ENCODE measurements at regions not wholly inside any gene's neighbourhood (a gene's known extent, or its start where the extent isn't known, plus 50 kb on each side); places are given as distances from the start of the nearest gene placed in this dataset.
"Not testable (repeated sequence)": the region's sequence is repeated elsewhere in the genome, so short reads cannot be mapped to it uniquely, and the experiment has no call there.

DNA sequence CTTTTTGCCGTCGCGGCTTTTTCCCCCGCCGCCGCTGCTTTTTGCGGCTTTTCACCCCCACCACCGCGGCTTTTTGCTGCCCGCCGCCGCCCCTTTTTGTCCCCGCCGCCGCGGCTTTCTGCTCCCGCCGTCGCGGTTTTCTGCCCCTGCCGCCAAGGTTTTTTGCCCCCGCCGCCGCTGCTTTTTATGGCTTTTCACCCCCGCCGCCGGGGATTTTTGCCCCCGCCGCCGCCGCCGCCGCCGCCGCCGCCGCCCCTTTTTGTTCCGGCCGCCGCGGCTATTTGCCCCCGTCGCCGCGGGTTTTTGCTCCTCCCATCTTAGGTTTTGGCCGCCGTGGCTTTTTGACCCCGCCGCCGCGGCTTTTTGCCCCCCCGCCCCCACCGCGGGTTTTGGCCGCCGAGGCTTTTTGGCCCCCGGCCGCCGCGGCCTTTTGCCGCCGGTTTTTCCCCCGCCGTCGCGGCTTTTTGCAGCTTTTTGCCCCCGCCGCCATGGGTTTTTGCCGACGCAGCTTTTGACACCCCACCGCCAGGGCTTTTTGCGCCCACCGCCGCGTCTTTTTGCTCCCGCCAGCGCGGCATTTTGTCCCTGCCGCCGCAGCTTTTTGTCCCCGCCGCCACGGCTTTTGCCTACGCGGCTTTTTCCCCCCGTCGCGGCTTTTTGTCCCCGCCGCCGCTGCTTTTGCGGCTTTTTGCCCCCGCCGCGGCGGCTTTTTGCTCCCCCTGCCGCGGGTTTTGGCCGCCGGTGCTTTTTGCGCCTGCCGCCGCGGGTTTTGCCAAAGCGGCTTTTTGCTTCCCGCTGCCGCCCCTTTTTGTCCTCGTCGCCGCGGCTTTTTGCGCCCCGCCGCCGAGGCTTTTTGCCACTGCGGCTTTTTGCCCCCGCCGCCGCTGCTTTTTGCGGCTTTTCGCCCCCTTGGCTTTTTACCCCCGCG is 519.4 kb upstream of the WSB1 start:
- H3K4me3 ChIP-seq (ENCODE audit: low read depth, low read length), result no peak overlapping the region
- no peak for DNase-seq (ENCODE audit: low read depth)
- TF ChIP-seq, protein P1, sequence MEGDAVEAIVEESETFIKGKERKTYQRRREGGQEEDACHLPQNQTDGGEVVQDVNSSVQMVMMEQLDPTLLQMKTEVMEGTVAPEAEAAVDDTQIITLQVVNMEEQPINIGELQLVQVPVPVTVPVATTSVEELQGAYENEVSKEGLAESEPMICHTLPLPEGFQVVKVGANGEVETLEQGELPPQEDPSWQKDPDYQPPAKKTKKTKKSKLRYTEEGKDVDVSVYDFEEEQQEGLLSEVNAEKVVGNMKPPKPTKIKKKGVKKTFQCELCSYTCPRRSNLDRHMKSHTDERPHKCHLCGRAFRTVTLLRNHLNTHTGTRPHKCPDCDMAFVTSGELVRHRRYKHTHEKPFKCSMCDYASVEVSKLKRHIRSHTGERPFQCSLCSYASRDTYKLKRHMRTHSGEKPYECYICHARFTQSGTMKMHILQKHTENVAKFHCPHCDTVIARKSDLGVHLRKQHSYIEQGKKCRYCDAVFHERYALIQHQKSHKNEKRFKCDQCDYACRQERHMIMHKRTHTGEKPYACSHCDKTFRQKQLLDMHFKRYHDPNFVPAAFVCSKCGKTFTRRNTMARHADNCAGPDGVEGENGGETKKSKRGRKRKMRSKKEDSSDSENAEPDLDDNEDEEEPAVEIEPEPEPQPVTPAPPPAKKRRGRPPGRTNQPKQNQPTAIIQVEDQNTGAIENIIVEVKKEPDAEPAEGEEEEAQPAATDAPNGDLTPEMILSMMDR (IDR thresholded peaks at IDR 0.05; ENCODE audit: low read depth, low read length), result no peak
- TF ChIP-seq, protein P2, sequence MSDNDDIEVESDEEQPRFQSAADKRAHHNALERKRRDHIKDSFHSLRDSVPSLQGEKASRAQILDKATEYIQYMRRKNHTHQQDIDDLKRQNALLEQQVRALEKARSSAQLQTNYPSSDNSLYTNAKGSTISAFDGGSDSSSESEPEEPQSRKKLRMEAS (IDR thresholded peaks at IDR 0.05; ENCODE audit: low read depth, low read length), result no peak
- TF ChIP-seq MYC (IDR thresholded peaks at IDR 0.05; ENCODE audit: low read depth, low read length), result no peak
- no peak for TF ChIP-seq POLR2A (IDR thresholded peaks at IDR 0.05; ENCODE audit: extremely low read depth, insufficient read length)

DNA sequence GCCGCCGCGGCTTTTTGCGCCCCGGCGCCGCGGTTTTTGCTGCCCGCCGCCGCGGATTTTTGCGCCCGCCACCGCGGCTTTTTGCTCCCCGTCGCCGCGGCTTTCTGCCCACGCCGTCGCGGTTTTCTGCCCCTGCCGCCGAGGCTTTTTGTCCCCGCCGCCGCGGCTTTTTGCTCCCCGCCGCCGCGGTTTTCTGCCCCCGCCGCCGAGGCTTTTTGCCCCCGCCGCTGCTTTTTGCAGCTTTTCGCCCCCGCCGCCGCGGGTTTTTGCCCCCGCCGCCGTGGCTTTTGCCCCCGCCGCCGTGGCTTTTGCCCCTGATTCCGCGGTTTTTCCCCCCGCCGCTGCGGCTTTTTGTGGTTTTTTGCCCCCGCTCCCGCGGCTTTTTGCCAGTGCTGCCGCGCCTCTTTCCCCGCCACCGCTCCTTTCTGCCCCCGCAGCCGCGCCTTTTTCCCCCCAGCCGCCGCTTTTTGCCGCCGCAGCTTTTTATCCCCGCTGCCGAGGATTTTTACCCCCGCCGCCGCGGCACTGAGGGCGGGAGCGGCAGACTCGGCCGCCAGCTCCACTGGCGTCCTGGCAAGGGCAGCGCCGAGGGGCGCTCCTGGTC is 518.6 kb upstream of the WSB1 start:
- no peak overlapping the region for H3K4me3 ChIP-seq (ENCODE audit: low read depth, low read length)
- DNase-seq (ENCODE audit: low read depth), result no peak
- TF ChIP-seq MYC (IDR thresholded peaks at IDR 0.05; ENCODE audit: low read depth, low read length), result no peak
- TF ChIP-seq, protein P2 (IDR thresholded peaks at IDR 0.05; ENCODE audit: low read depth, low read length), result no peak
- no peak for TF ChIP-seq POLR2A (IDR thresholded peaks at IDR 0.05; ENCODE audit: extremely low read depth, insufficient read length)
- TF ChIP-seq, protein P1 (IDR thresholded peaks at IDR 0.05; ENCODE audit: low read depth, low read length), result no peak

DNA sequence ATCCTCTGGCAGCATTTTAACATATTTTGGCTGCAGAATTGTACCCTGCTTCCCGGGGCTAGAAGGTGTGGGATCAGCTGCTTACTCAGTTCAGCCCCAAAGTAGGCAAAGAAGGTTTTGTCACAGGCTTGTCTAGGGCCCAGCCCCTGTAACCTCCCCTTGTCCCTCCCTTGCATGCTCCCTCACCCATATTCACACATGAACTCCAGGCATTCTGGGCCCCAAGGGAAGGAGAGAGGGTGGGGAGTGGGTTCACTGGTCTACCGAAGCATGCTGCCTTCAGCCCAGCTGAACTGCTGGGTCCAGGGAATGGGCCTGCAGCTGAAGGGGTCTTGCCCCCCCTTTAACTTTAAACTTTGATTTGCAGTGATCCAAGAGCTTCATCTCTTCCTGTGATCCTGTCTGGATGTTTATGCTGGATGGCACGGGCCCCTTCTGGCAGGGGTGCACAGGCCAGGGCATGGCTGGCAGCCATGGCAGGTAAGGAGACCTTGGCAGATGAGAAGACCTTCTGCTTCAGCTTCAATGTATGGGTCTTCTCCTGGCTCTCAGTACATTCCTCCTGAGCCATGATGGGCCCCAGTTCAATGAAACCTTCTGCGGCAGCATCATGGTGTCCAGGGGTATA is 513.6 kb upstream of the WSB1 start:
- DNase-seq (ENCODE audit: low read depth); H3K4me3 ChIP-seq (ENCODE audit: low read depth, low read length): not testable (repeated sequence)

DNA sequence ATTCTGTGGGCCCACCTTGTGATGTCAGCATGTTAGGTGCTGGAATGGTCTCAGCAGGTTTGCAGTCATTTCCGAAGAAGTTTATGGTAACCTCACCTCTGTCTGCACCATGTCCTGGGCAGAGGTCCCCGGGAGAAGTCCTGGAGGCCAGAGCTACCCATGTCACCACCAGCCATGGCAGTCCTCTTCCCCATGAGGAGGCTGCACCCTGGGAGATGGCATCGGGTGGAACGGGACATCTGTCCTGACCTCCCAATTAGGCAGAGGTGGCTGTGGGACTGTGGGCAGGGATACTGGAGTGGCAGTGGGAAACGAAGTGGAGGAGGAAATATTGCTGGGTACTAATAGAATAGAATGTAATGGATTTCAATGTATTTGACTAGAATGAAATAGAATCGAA is 511.8 kb upstream of the WSB1 start:
- H3K4me3 ChIP-seq (ENCODE audit: low read depth, low read length), result no peak overlapping the region
- DNase-seq (ENCODE audit: low read depth), result no peak

DNA sequence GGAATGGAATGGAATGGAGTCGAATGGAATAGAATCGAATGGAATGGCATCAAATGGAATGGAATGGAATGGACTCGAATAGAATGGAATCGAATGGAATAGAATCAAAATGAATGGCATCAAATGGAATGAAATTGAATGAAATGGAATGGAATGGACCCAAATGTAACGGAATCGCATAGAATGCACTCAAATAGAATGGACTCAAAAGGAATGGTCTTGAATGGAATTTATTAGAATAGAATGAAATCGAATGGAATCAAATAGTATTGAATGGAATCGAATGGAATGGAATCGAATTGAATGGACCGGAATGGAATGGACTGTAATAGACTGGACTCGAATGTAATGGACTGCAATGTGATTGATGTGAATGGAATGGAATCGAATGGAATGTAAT is 501.4 kb upstream of the WSB1 start:
- no peak overlapping the region for H3K4me3 ChIP-seq (ENCODE audit: low read depth, low read length)
- DNase-seq (ENCODE audit: low read depth), result peak; percentile 38
- TF ChIP-seq, protein P2 (IDR thresholded peaks at IDR 0.05; ENCODE audit: low read depth, low read length), result no peak
- TF ChIP-seq POLR2A (IDR thresholded peaks at IDR 0.05; ENCODE audit: extremely low read depth, insufficient read length) (no peak), MYC (IDR thresholded peaks at IDR 0.05; ENCODE audit: low read depth, low read length) (no peak)
- TF ChIP-seq, protein P1 (IDR thresholded peaks at IDR 0.05; ENCODE audit: low read depth, low read length), result no peak

More for the DNA sequence above, 511.8 kb upstream of the WSB1 start:
- TF ChIP-seq, protein P2 (IDR thresholded peaks at IDR 0.05; ENCODE audit: low read depth, low read length), result no peak
- TF ChIP-seq, protein P1 (IDR thresholded peaks at IDR 0.05; ENCODE audit: low read depth, low read length), result no peak
- TF ChIP-seq POLR2A (IDR thresholded peaks at IDR 0.05; ENCODE audit: extremely low read depth, insufficient read length), result no peak
- TF ChIP-seq MYC (IDR thresholded peaks at IDR 0.05; ENCODE audit: low read depth, low read length), result no peak

DNA sequence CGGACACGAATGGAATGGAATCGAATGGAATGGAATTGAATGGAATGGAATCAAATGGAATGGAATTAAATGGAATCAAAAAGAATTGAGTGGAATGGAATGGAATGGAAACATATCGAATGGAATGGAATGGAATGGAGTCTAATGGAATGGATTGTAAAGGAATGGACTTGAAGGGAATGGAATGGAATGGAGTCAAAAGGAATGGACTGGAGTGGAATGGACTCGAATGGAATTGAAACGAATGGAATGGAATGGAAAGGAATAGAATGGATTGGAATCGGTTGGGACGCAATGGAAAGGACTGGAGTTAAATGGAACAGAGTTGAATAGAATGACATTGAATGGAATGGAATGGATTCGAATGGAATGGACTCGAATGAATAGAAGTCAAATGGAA is 486.9 kb upstream of the WSB1 start:
- TF ChIP-seq, protein P2 (IDR thresholded peaks at IDR 0.05; ENCODE audit: low read depth, low read length), result no peak
- TF ChIP-seq, protein P1 (IDR thresholded peaks at IDR 0.05; ENCODE audit: low read depth, low read length), result no peak
- TF ChIP-seq POLR2A (IDR thresholded peaks at IDR 0.05; ENCODE audit: extremely low read depth, insufficient read length), result no peak
- no peak for TF ChIP-seq MYC (IDR thresholded peaks at IDR 0.05; ENCODE audit: low read depth, low read length)
- no peak overlapping the region for H3K4me3 ChIP-seq (ENCODE audit: low read depth, low read length)
- DNase-seq (ENCODE audit: low read depth), result no peak
